ENCODE measurements at regions not wholly inside any gene's neighbourhood (a gene's known extent, or its start where the extent isn't known, plus 50 kb on each side); places are given as distances from the start of the nearest gene placed in this dataset.

DNA sequence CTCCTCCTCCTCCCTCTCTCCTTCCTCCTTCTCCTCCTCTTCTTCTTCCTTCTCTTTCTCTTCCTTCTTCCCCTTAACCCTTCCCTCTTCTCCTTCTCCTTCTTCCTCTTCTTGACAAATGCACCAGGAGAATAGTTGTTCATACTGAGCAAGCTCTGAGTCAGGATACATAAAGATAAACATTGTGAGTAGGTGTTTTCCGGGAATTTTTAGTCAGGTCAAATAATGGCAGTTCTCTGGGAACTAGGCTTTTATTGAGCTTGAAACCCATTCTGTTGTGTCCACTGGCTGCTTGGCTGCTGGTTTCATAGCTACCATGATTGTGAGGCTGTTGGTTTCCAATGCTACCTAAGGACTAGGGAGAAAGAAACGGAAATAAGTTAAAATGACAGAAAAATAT, 1144.7 kb upstream of the DDX18 start:
- TF ChIP-seq EZH2 (IDR thresholded peaks at IDR 0.05; ENCODE audit: low read length, missing control alignments): no peak
- TF ChIP-seq, protein P1, sequence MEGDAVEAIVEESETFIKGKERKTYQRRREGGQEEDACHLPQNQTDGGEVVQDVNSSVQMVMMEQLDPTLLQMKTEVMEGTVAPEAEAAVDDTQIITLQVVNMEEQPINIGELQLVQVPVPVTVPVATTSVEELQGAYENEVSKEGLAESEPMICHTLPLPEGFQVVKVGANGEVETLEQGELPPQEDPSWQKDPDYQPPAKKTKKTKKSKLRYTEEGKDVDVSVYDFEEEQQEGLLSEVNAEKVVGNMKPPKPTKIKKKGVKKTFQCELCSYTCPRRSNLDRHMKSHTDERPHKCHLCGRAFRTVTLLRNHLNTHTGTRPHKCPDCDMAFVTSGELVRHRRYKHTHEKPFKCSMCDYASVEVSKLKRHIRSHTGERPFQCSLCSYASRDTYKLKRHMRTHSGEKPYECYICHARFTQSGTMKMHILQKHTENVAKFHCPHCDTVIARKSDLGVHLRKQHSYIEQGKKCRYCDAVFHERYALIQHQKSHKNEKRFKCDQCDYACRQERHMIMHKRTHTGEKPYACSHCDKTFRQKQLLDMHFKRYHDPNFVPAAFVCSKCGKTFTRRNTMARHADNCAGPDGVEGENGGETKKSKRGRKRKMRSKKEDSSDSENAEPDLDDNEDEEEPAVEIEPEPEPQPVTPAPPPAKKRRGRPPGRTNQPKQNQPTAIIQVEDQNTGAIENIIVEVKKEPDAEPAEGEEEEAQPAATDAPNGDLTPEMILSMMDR (conservative IDR thresholded peaks at IDR 0.05 in 1 of 2, IDR thresholded peaks at IDR 0.05 in 1 of 2; ENCODE audit: low read depth in 1 of 2, low read length in 2 of 2): no peak

All from fibroblast of lung (primary cell).